ENCODE measurements at regions not wholly inside any gene's neighbourhood (a gene's known extent, or its start where the extent isn't known, plus 50 kb on each side); places are given as distances from the start of the nearest gene placed in this dataset.

DNA sequence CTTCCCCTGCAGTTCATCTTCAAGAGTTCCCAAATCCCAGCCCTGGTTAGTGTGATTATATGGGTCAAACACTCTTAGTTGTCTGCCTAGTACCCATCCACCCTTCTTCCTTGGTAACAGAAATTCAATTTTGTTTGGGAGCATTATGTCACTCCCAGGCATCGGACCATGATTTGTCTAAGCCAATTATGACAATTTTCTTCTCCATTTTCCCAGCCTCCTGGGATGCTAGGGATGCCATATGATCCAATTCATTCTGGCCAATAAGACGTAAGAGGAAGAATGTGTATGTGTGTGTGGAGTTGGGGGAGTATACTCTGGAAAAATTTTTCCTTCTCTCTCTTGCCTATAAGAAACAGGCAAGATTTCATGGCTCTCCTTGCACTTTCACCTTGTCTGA lies 465.9 kb downstream of the MID1IP1 start:
- DNase-seq: no peak
- Histone ChIP-seq H3K79me2 (ENCODE audit: insufficient read depth) (no peaks in the 10 kb centered on the region), H3K27me3 (ENCODE audit: insufficient read depth) (no peaks in the 10 kb centered on the region), H3K9me2 (no peaks in the 10 kb centered on the region), H3K4me2 (no peak overlapping the region), H3F3A (replicated peaks; ENCODE audit: insufficient read depth) (no peaks in the 10 kb centered on the region), H3K27ac (ENCODE audit: low read depth in 2 of 2, low read length in 1 of 2) (no peak overlapping the region), H2AFZ (ENCODE audit: low read depth) (no peak overlapping the region), H3K9ac (no peak overlapping the region), H3K9me3 (no peaks in the 10 kb centered on the region), H3K4me3 (ENCODE audit: low read depth in 2 of 2, low read length in 1 of 2) (no peak overlapping the region), H3K36me3 (replicated peaks in 1 of 2; ENCODE audit: control insufficient read depth in 1 of 2, insufficient read depth in 2 of 2, low read length in 1 of 2) (no peaks in the 10 kb centered on the region), H4K20me1 (ENCODE audit: insufficient read depth) (no peaks in the 10 kb centered on the region), H3K4me1 (ENCODE audit: control insufficient read depth in 1 of 2, insufficient read depth in 2 of 2, low read depth in 1 of 2, low read length in 1 of 2) (no peaks in the 10 kb centered on the region; a peak in 1 of 4 replicates)
- TF ChIP-seq FOXJ3 (CRISPR knock-in tag; IDR thresholded peaks at IDR 0.05): no peak
- TF ChIP-seq, protein P1, sequence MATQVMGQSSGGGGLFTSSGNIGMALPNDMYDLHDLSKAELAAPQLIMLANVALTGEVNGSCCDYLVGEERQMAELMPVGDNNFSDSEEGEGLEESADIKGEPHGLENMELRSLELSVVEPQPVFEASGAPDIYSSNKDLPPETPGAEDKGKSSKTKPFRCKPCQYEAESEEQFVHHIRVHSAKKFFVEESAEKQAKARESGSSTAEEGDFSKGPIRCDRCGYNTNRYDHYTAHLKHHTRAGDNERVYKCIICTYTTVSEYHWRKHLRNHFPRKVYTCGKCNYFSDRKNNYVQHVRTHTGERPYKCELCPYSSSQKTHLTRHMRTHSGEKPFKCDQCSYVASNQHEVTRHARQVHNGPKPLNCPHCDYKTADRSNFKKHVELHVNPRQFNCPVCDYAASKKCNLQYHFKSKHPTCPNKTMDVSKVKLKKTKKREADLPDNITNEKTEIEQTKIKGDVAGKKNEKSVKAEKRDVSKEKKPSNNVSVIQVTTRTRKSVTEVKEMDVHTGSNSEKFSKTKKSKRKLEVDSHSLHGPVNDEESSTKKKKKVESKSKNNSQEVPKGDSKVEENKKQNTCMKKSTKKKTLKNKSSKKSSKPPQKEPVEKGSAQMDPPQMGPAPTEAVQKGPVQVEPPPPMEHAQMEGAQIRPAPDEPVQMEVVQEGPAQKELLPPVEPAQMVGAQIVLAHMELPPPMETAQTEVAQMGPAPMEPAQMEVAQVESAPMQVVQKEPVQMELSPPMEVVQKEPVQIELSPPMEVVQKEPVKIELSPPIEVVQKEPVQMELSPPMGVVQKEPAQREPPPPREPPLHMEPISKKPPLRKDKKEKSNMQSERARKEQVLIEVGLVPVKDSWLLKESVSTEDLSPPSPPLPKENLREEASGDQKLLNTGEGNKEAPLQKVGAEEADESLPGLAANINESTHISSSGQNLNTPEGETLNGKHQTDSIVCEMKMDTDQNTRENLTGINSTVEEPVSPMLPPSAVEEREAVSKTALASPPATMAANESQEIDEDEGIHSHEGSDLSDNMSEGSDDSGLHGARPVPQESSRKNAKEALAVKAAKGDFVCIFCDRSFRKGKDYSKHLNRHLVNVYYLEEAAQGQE (IDR thresholded peaks at IDR 0.05; ENCODE audit: low read depth, low read length): no peak
- TF ChIP-seq EZH2phosphoT487 (IDR thresholded peaks at IDR 0.05; ENCODE audit: borderline replicate concordance, low read depth): no peak
- TF ChIP-seq TCF12 (IDR thresholded peaks at IDR 0.05): no peak
- TF ChIP-seq ZBTB33 (IDR thresholded peaks at IDR 0.05; ENCODE audit: borderline replicate concordance, low read depth): no peak
- no peak for TF ChIP-seq SMC3 (IDR thresholded peaks at IDR 0.05; ENCODE audit: low read depth, low read length)
- TF ChIP-seq, protein P2, sequence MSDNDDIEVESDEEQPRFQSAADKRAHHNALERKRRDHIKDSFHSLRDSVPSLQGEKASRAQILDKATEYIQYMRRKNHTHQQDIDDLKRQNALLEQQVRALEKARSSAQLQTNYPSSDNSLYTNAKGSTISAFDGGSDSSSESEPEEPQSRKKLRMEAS (IDR thresholded peaks at IDR 0.05; ENCODE audit: low read depth): no peak
- TF ChIP-seq GABPA (IDR thresholded peaks at IDR 0.05; ENCODE audit: low read depth): no peak
- 24% methylated on average over 2 of the region's 2 CpGs for WGBS (ENCODE audit: low lambda C conversion rate)
- POLR2A ChIA-PET: no interaction called here
- CTCF ChIA-PET: no interaction called here

DNA sequence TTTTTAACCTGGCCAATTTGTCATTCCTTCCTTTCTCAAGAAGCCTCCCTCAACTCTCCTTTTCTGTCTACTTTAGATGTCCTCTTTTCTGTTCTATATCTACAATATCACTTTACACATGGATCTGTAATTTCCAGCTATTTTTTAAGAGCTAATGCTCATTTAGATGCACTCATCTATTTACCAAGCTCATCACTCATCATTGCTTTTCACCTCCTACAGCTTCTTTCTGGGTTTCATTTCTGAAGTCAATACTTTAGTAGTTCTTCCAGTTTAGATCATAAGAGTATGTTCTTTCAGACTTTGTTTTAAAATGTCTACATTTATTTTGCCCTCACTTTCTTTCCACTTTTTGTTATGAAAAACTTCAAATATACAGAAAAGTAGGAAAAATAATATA lies 466.9 kb downstream of the MID1IP1 start:
- Histone ChIP-seq H2AFZ (ENCODE audit: low read depth) (no peak overlapping the region), H3K27ac (ENCODE audit: low read depth in 2 of 2, low read length in 1 of 2) (no peak overlapping the region), H3F3A (replicated peaks; ENCODE audit: insufficient read depth) (no peaks in the 10 kb centered on the region), H3K36me3 (replicated peaks in 1 of 2; ENCODE audit: control insufficient read depth in 1 of 2, insufficient read depth in 2 of 2, low read length in 1 of 2) (no peaks in the 10 kb centered on the region), H3K27me3 (ENCODE audit: insufficient read depth) (no peaks in the 10 kb centered on the region), H3K9me2 (no peaks in the 10 kb centered on the region), H3K4me1 (ENCODE audit: control insufficient read depth in 1 of 2, insufficient read depth in 2 of 2, low read depth in 1 of 2, low read length in 1 of 2) (no peaks in the 10 kb centered on the region; a peak in 1 of 4 replicates), H4K20me1 (ENCODE audit: insufficient read depth) (no peaks in the 10 kb centered on the region), H3K79me2 (ENCODE audit: insufficient read depth) (no peaks in the 10 kb centered on the region), H3K9ac (no peak overlapping the region), H3K9me3 (no peaks in the 10 kb centered on the region), H3K4me3 (ENCODE audit: low read depth in 2 of 2, low read length in 1 of 2) (no peak overlapping the region), H3K4me2 (no peak overlapping the region)
- ChIA-PET CTCF (no interaction called here), POLR2A (no interaction called here)
- DNase-seq: no peak
- TF ChIP-seq ZBTB33 (IDR thresholded peaks at IDR 0.05; ENCODE audit: borderline replicate concordance, low read depth): no peak
